GM12873 (cell line): ENCODE measurements at regions not wholly inside any gene's neighbourhood (a gene's known extent, or its start where the extent isn't known, plus 50 kb on each side); places are given as distances from the start of the nearest gene placed in this dataset.

Source experiments
- TF ChIP-seq, protein P1 (sequence below): IDR thresholded peaks from 2 replicates; pipeline ENCODE4 v1.5.1; 2012; ENCODE audit warnings: low read depth, mild to moderate bottlenecking, moderate library complexity, low read length, control low read depth; ENCODE audit not compliant: insufficient read depth; ENCODE audit errors: missing control alignments

DNA sequence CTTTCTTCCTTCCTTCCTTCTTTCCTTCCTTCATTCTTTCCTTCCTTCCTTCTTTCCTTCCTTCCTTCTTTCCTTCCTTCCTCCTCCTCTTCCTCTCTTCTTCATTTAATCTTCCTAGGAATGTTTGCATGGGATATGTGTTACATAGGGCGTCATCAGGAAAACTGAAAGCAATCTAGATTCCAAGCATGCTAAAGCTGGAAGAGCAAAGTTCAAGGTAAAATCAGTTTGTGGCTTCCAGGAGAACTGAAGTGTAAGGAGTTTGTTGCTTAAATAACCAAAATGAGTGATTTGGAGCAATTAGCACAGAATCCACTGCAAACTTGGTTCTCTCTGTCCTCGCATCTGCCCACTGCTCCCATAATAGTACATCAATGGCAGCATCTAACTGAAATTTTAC is 716.2 kb downstream of the GBE1 start:
- TF ChIP-seq, protein P1, sequence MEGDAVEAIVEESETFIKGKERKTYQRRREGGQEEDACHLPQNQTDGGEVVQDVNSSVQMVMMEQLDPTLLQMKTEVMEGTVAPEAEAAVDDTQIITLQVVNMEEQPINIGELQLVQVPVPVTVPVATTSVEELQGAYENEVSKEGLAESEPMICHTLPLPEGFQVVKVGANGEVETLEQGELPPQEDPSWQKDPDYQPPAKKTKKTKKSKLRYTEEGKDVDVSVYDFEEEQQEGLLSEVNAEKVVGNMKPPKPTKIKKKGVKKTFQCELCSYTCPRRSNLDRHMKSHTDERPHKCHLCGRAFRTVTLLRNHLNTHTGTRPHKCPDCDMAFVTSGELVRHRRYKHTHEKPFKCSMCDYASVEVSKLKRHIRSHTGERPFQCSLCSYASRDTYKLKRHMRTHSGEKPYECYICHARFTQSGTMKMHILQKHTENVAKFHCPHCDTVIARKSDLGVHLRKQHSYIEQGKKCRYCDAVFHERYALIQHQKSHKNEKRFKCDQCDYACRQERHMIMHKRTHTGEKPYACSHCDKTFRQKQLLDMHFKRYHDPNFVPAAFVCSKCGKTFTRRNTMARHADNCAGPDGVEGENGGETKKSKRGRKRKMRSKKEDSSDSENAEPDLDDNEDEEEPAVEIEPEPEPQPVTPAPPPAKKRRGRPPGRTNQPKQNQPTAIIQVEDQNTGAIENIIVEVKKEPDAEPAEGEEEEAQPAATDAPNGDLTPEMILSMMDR, result no peak

DNA sequence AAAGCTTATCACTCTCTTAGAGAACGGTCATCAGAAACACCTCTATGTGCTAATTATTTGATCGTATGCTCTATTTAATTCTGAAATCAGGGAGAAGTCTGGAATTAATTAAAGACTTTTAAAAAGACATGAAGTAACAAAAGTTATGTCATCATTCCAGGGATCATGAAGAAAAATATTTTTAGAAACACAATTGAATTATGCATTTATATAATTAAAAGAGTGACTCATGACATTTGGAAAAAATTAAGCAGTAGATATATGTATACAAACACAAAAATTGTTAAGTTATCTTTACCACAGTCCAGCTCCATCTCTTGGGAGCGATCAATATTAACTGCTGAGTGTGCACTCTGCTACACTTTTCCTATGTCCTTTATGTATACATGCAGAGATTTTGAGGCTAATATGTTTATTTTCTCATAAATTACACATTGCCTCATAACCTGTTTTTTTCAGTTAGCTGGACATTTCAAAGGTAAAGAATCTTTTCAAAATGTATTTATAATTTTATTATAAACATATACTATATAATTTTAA is 717.7 kb downstream of the GBE1 start:
- TF ChIP-seq, protein P1, result no peak

DNA sequence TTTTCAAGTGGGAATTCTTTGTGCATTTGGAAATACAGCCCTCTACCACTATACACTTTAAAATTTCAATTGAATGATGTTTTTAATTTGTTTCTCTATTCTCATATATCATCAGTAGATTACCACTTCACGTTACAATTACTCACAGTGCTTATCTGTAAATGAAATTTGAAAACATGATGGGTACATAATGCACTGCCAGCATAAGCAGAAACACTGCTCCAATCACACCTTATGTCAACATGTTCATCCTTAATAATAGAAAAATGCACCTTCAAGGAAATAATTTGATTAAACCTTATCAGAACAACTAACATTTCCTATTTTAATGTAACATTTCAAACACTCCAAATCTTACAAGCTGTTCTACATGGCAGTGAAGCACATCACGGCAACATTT is 718.4 kb downstream of the GBE1 start:
- TF ChIP-seq, protein P1, result no peak

DNA sequence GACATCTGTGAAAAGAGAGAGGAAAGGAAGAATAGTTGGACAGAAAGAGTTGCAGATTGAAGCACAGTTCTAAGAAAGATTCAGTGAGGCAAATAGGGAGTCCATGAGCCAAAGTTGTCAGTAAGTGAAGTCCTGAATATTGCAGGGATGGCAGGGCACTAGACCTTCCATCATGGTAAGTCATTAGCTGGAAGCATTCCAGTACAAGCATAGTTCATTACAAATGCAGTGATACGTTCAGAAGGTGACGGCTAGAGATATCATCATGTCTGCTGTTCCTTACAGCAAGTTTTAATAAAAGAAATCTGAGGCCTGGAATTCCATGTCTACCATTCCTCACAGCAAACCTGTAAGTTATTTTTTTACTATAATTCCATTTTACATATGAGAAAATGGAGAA is 720.1 kb downstream of the GBE1 start:
- TF ChIP-seq, protein P1, result no peak

DNA sequence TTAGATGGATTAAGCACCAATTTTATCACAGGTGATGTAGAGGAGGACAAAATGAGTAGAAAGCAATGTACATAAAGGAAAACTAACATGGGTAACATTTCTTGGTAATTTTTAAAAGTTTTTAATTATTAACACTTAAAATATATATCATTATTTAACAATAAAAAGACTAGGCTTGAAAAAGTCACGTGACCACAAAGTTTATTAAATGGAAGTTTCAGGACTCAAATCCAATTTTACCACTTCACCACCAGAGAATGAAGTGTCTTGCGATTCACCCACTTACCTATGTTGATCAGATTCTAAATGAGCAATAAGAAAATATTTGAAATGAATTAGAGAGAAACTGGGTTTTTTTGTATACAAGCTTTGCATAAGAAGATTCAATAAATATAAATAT is 721.3 kb downstream of the GBE1 start:
- TF ChIP-seq, protein P1, result no peak

DNA sequence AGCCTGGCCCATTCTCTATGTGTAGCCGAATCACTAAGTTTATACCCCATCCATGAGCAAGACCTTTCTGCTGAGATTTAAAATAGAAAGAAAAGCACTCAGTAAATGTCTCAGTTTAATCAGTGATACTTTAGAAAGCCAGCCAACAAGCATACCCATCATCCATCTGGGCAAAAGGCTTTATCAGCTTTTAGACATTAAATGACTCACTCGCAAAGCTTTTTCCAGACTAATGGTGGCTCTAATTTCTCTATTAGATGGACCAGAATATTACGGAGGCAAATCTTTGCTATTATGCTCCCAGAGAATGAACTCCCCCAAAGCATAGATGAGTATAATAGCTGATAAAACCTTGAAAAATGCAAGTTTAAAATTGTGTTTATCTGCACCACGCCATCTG is 727.8 kb downstream of the GBE1 start:
- TF ChIP-seq, protein P1, result no peak

DNA sequence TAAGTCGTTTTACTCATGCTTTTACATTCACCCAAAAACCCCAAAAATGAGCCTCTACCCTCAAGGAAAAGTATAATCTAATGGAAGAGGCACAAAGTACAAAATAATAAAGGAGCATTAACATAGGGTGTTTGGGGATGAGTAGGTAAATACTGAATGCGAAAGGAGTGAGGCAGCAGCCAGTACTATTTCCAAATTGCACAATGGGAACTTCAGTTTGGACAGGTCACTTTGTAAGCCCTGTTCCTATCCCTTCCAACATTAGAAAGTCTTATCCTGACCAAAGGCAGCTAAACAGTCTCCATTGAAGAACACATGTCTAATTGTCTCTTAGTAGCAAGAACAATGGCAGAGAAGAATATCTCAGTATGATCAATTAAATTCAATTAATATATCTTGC is 728.3 kb downstream of the GBE1 start:
- TF ChIP-seq, protein P1, result no peak

DNA sequence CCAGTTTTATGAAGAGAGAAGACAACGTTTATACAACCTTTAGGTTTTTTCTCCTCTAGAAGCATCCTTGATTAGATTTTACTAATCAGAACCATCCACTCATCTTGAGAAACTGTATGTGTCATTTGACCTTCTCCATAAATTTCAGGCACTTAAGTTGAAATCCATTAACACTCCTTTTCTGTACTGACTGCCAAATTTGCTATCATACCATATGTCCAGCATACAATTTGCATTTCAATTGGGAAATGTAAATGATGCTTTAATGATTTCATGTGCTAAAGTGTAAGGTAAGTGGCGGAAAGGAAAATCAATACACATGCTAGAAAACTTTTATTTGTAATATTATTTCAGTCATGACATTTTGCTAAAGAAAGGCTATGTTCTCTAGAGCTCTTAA is 731.6 kb downstream of the GBE1 start:
- TF ChIP-seq, protein P1, result no peak
